K562 (cell line): ENCODE measurements at regions not wholly inside any gene's neighbourhood (a gene's known extent, or its start where the extent isn't known, plus 50 kb on each side); places are given as distances from the start of the nearest gene placed in this dataset.
A peak's percentile ranks its signal among the peaks of the same experiment; 100 is the strongest.

ENCODE experiments used
- ARHGAP35 ChIP-seq: fragments of 450-650 bp; IDR thresholded peaks from 2 replicates; pipeline ENCODE4 v1.6.1; 2018; ENCODE audit not compliant: partially characterized antibody
- CBFA2T2 ChIP-seq: fragments of 450-650 bp; conservative IDR thresholded peaks from 2 replicates; pipeline ENCODE4 v1.6.1; 2017; ENCODE audit warnings: mild to moderate bottlenecking
- CBX3 ChIP-seq, 2 experiments: IDR thresholded peaks; 1 replicate in 1 of 2; 2 replicates in 1 of 2; pipeline ENCODE4 v1.6.1; 2012; ENCODE audit warnings: inconsistent platforms in 2 of 2, low read length in 2 of 2, borderline replicate concordance in 1 of 2, control low read depth in 1 of 2
- CCAR2 ChIP-seq: fragments of 200-400 bp; formaldehyde crosslinking; IDR thresholded peaks from 2 replicates; pipeline ENCODE4 v1.6.1; 2017; ENCODE audit warnings: mild to moderate bottlenecking, low read depth, low read length
- ESRRB ChIP-seq: fragments of 250-450 bp; sonication (Bioruptor Pico); IDR thresholded peaks from 2 replicates; pipeline ENCODE4 v1.5.0; 2020; ENCODE audit warnings: mild to moderate bottlenecking, moderate library complexity, borderline replicate concordance
- FOSL1 ChIP-seq: fragments of 200-800 bp; sonication (Bioruptor generic); conservative IDR thresholded peaks from 2 replicates; pipeline ENCODE4 v1.6.1; 2016; ENCODE audit warnings: missing genetic modification characterization, missing compliant biosample characterization
- FOXK1 ChIP-seq: sonication (generic); formaldehyde crosslinking; IDR thresholded peaks from 2 replicates; pipeline ENCODE4 v1.8.0; 2022; ENCODE audit warnings: missing genetic modification reagents, mild to moderate bottlenecking, borderline replicate concordance
- FOXP4 ChIP-seq: sonication (generic); formaldehyde crosslinking; IDR thresholded peaks from 2 replicates; pipeline ENCODE4 v1.8.0; 2022; ENCODE audit warnings: mild to moderate bottlenecking, missing genetic modification reagents, borderline replicate concordance
- KLF6 ChIP-seq: fragments of 250-450 bp; sonication (Bioruptor Pico); IDR thresholded peaks from 2 replicates; pipeline ENCODE4 v1.4.0; 2020; ENCODE audit warnings: mild to moderate bottlenecking, moderate library complexity, borderline replicate concordance
- MAFK ChIP-seq: IDR thresholded peaks from 2 replicates; pipeline ENCODE4 v1.6.1; 2011; ENCODE audit warnings: low read length, improper control_type of control experiment
- MCM7 ChIP-seq, 2 experiments: fragments of 450-650 bp; IDR thresholded peaks; 2 replicates each; pipeline ENCODE4 v1.6.1; 2016 to 2018
- MEF2D ChIP-seq: conservative IDR thresholded peaks from 2 replicates; pipeline ENCODE4 v1.6.1; 2016; ENCODE audit warnings: low read depth, missing genetic modification characterization, missing compliant biosample characterization
- NCOA1 ChIP-seq: fragments of 450-650 bp; IDR thresholded peaks from 2 replicates; pipeline ENCODE4 v1.6.1; 2016; ENCODE audit warnings: low read depth
- NRF1 ChIP-seq, 2 experiments: fragments of 450-650 bp; IDR thresholded peaks in 1 of 2; conservative IDR thresholded peaks in 1 of 2; 2 replicates each; pipeline ENCODE4 v1.6.1; 2014; ENCODE audit warnings: mild to moderate bottlenecking in 2 of 2
- PBX2 ChIP-seq, 2 experiments: IDR thresholded peaks in 1 of 2; conservative IDR thresholded peaks in 1 of 2; 2 replicates each; pipeline ENCODE4 v1.6.1; 2016; ENCODE audit warnings: low read depth in 2 of 2, mild to moderate bottlenecking in 1 of 2, missing compliant biosample characterization in 1 of 2, missing genetic modification characterization in 1 of 2, moderate library complexity in 1 of 2
- PCBP2 ChIP-seq: fragments of 200-400 bp; formaldehyde crosslinking; IDR thresholded peaks from 2 replicates; pipeline ENCODE4 v1.6.1; 2018; ENCODE audit warnings: low read length, low read depth, mild to moderate bottlenecking, moderate library complexity; ENCODE audit not compliant: poor library complexity, severe bottlenecking
- RBM22 ChIP-seq: fragments of 200-400 bp; formaldehyde crosslinking; IDR thresholded peaks from 2 replicates; pipeline ENCODE4 v1.6.1; 2018; ENCODE audit warnings: low read length, low read depth; ENCODE audit not compliant: poor library complexity, severe bottlenecking
- SMAD4 ChIP-seq: fragments of 250-450 bp; sonication (Bioruptor Pico); conservative IDR thresholded peaks from 2 replicates; pipeline ENCODE4 v1.8.0; 2021; ENCODE audit warnings: inconsistent platforms, mild to moderate bottlenecking, moderate library complexity
- SMC3 ChIP-seq: conservative IDR thresholded peaks from 2 replicates; pipeline ENCODE4 v1.6.1; 2011; ENCODE audit warnings: low read depth, low read length, improper control_type of control experiment; ENCODE audit not compliant: insufficient read depth
- ZBTB8A ChIP-seq: fragments of 450-650 bp; IDR thresholded peaks from 2 replicates; pipeline ENCODE4 v1.6.1; 2018; ENCODE audit warnings: mild to moderate bottlenecking, moderate library complexity; ENCODE audit not compliant: partially characterized antibody
- ZNF263 ChIP-seq: sonication (generic); formaldehyde crosslinking; IDR thresholded peaks from 2 replicates; pipeline ENCODE4 v1.8.0; 2022; ENCODE audit warnings: mild to moderate bottlenecking, missing genetic modification reagents, borderline replicate concordance
- ZNF431 ChIP-seq: sonication (generic); formaldehyde crosslinking; IDR thresholded peaks from 2 replicates; pipeline ENCODE4 v1.8.0; 2022; ENCODE audit warnings: mild to moderate bottlenecking, missing genetic modification reagents
- ZNF668 ChIP-seq: fragments of 250-450 bp; sonication (Bioruptor Pico); IDR thresholded peaks from 2 replicates; pipeline ENCODE4 v1.8.0; 2022; ENCODE audit warnings: mild to moderate bottlenecking, inconsistent platforms
- TF ChIP-seq, protein P1 (sequence below): fragments of 250-450 bp; sonication (Bioruptor Pico); IDR thresholded peaks from 2 replicates; pipeline ENCODE4 v1.4.0; 2020

- TF ChIP-seq ZNF263 (CRISPR knock-in tag), result no peak
- TF ChIP-seq ARHGAP35, result no peak
- peak; percentile 79; the same call in 1 of the 2 replicates for TF ChIP-seq NCOA1
- no peak for TF ChIP-seq SMC3
- no peak for TF ChIP-seq RBM22
- TF ChIP-seq ZBTB8A, result no peak
- TF ChIP-seq FOXK1, result no peak
- no peak for TF ChIP-seq PBX2 (CRISPR knock-in tag; IDR thresholded peaks at IDR 0.05; ENCODE audit: low read depth)
- TF ChIP-seq PBX2 (tag; conservative IDR thresholded peaks at IDR 0.05; ENCODE audit: low read depth), result peak; percentile 44
- TF ChIP-seq ZNF431, result no peak
- no peak for TF ChIP-seq FOXP4 (CRISPR knock-in tag)
- TF ChIP-seq FOSL1 (tag), result peak; percentile 73
- TF ChIP-seq SMAD4, result peak; percentile 89
- TF ChIP-seq CBFA2T2, result peak; percentile 91
- no peak for TF ChIP-seq PCBP2
- TF ChIP-seq CBX3 (IDR thresholded peaks at IDR 0.05; ENCODE audit: borderline replicate concordance in 1 of 2, low read length in 2 of 2), result peak in 1 of 2 experiments; percentile 64; a peak in 2 of 3 replicates
- peak; percentile 18; the same call in 1 of the 2 replicates for TF ChIP-seq MAFK
- TF ChIP-seq MEF2D (tag), result no peak
- no peak for TF ChIP-seq ZNF668
- TF ChIP-seq, protein P1, sequence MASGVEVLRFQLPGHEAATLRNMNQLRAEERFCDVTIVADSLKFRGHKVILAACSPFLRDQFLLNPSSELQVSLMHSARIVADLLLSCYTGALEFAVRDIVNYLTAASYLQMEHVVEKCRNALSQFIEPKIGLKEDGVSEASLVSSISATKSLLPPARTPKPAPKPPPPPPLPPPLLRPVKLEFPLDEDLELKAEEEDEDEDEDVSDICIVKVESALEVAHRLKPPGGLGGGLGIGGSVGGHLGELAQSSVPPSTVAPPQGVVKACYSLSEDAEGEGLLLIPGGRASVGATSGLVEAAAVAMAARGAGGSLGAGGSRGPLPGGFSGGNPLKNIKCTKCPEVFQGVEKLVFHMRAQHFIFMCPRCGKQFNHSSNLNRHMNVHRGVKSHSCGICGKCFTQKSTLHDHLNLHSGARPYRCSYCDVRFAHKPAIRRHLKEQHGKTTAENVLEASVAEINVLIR (CRISPR knock-in tag), result no peak
- no peak for TF ChIP-seq KLF6
- TF ChIP-seq MCM7 (IDR thresholded peaks at IDR 0.05), result no peak
- TF ChIP-seq NRF1 (conservative IDR thresholded peaks at IDR 0.05 in 1 of 2, IDR thresholded peaks at IDR 0.05 in 1 of 2), result no peak
- TF ChIP-seq ESRRB, result no peak
- TF ChIP-seq CCAR2, result no peak
These were observed 102.7 kb upstream of the DPH5 start (continued) for GRCh38 chr1:101128211-101128727.
